ENCODE measurements at regions not wholly inside any gene's neighbourhood (a gene's known extent, or its start where the extent isn't known, plus 50 kb on each side); places are given as distances from the start of the nearest gene placed in this dataset.

DNA sequence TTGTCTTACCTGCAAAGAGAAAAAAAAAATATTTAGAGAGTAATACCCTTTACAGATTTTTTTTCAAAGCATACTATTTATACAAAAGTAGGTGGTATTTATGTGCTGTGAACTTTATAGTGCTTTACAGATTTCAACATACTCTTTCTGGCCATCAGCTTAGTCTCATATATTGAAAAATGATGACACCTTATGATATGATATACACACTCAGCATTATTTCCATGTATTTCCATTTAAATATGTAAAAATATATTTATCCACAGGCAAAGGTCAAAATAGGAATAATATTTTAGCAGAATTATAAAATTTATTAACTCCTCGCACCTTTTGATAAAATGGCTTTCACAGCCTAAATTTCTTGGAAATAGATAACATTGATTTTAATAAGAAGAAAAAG lies 815.8 kb upstream of the EPHA5 start:
- TF ChIP-seq, protein P1, sequence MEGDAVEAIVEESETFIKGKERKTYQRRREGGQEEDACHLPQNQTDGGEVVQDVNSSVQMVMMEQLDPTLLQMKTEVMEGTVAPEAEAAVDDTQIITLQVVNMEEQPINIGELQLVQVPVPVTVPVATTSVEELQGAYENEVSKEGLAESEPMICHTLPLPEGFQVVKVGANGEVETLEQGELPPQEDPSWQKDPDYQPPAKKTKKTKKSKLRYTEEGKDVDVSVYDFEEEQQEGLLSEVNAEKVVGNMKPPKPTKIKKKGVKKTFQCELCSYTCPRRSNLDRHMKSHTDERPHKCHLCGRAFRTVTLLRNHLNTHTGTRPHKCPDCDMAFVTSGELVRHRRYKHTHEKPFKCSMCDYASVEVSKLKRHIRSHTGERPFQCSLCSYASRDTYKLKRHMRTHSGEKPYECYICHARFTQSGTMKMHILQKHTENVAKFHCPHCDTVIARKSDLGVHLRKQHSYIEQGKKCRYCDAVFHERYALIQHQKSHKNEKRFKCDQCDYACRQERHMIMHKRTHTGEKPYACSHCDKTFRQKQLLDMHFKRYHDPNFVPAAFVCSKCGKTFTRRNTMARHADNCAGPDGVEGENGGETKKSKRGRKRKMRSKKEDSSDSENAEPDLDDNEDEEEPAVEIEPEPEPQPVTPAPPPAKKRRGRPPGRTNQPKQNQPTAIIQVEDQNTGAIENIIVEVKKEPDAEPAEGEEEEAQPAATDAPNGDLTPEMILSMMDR (conservative IDR thresholded peaks at IDR 0.05; ENCODE audit: low read length) = no peak
- no peak for TF ChIP-seq EZH2phosphoT487 (IDR thresholded peaks at IDR 0.05; ENCODE audit: borderline replicate concordance, low read depth, low read length)

All from OCI-LY7 (cell line).